ENCODE measurements at regions not wholly inside any gene's neighbourhood (a gene's known extent, or its start where the extent isn't known, plus 50 kb on each side); places are given as distances from the start of the nearest gene placed in this dataset.

- Mint-ChIP-seq H3K36me3 (ENCODE audit: low read depth) (no peaks in the 10 kb centered on the region), H3K27me3 (ENCODE audit: low read depth) (no peaks in the 10 kb centered on the region), H3K4me3 (no peak overlapping the region), H3K9me3 (peaks cover 10% of the 10 kb centered on the region), H3K27ac (no peak overlapping the region), H3K4me1 (no peaks in the 10 kb centered on the region)
- TF ChIP-seq, protein P1, sequence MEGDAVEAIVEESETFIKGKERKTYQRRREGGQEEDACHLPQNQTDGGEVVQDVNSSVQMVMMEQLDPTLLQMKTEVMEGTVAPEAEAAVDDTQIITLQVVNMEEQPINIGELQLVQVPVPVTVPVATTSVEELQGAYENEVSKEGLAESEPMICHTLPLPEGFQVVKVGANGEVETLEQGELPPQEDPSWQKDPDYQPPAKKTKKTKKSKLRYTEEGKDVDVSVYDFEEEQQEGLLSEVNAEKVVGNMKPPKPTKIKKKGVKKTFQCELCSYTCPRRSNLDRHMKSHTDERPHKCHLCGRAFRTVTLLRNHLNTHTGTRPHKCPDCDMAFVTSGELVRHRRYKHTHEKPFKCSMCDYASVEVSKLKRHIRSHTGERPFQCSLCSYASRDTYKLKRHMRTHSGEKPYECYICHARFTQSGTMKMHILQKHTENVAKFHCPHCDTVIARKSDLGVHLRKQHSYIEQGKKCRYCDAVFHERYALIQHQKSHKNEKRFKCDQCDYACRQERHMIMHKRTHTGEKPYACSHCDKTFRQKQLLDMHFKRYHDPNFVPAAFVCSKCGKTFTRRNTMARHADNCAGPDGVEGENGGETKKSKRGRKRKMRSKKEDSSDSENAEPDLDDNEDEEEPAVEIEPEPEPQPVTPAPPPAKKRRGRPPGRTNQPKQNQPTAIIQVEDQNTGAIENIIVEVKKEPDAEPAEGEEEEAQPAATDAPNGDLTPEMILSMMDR (IDR thresholded peaks at IDR 0.05; ENCODE audit: unreplicated experiment in 3 of 3), result no peak
Measured at GRCh38 chr18:2254977-2255376, 316.3 kb downstream of the METTL4 start.

DNA sequence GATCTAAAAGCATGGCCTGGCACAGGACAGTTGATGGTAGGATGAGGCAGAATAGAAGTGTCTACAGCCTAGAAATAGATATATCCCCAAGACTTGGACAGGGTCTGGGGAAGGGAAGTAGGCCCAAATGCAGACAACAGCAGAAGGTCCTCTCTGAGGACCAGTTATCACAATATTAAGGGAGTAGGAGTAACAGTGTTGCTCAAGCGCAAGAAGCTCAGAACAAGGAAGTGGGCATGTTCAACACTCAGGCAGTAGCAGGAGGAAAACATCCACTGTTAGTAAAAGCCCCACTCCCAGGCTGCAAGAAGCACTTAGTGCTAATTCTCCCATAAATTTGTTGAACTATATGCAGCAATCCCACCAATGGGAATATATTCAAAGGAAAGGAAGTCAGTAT, 314.7 kb downstream of the METTL4 start:
- Mint-ChIP-seq H3K27me3 (ENCODE audit: low read depth) (no peaks in the 10 kb centered on the region), H3K36me3 (ENCODE audit: low read depth) (no peaks in the 10 kb centered on the region)

DNA sequence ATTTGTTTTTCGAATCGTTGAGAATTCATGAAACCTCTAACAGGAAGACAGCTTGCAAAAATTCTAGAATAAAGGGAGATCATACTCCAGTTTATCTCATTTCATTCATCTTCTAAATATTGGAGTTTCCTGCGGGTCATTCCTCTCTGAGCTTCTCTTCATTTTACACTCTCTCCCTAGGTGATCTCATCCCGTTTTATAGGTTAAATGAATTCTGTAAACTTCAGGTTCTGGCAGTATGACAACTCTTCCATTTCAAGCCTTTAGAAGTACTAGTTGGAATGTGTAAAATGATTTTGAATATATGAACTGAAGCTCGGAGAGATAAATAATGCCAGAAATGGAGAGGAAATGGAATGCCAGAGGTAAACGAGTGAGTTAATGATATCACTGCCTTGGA, 312.4 kb downstream of the METTL4 start:
- peaks cover 10% of the 10 kb centered on the region for H3K9me3 Mint-ChIP-seq
- H3K4me1 Mint-ChIP-seq, result no peaks in the 10 kb centered on the region
- no peak overlapping the region for H3K4me3 Mint-ChIP-seq
- no peaks in the 10 kb centered on the region for H3K36me3 Mint-ChIP-seq (ENCODE audit: low read depth)
- peaks cover 4% of the 10 kb centered on the region for H3K27me3 Mint-ChIP-seq (ENCODE audit: low read depth)
- TF ChIP-seq, protein P1 (IDR thresholded peaks at IDR 0.05; ENCODE audit: unreplicated experiment in 3 of 3), result no peak
- no peak overlapping the region for H3K27ac Mint-ChIP-seq

More for the DNA sequence above, 314.7 kb downstream of the METTL4 start:
- Mint-ChIP-seq H3K27ac (no peak overlapping the region), H3K4me3 (no peak overlapping the region), H3K9me3 (peaks cover 10% of the 10 kb centered on the region), H3K4me1 (no peaks in the 10 kb centered on the region)
- TF ChIP-seq, protein P1 (IDR thresholded peaks at IDR 0.05; ENCODE audit: unreplicated experiment in 3 of 3), result no peak

GRCh38 chr18:2263303-2263890, 307.9 kb downstream of the METTL4 start:
- peaks cover 4% of the 10 kb centered on the region for H3K27me3 Mint-ChIP-seq (ENCODE audit: low read depth)
- no peaks in the 10 kb centered on the region for H3K4me1 Mint-ChIP-seq
- H3K9me3 Mint-ChIP-seq, result no peaks in the 10 kb centered on the region
- TF ChIP-seq, protein P1 (IDR thresholded peaks at IDR 0.05; ENCODE audit: unreplicated experiment in 3 of 3), result no peak
- no peak overlapping the region for H3K27ac Mint-ChIP-seq
- H3K36me3 Mint-ChIP-seq (ENCODE audit: low read depth), result no peaks in the 10 kb centered on the region
- no peak overlapping the region for H3K4me3 Mint-ChIP-seq

GRCh38 chr18:2274613-2275012, 296.7 kb downstream of the METTL4 start:
- no peaks in the 10 kb centered on the region for H3K36me3 Mint-ChIP-seq (ENCODE audit: low read depth)

GRCh38 chr18:2281086-2281485, 290.2 kb downstream of the METTL4 start:
- Mint-ChIP-seq H3K4me1 (no peaks in the 10 kb centered on the region), H3K27ac (no peak overlapping the region), H3K4me3 (no peak overlapping the region), H3K27me3 (ENCODE audit: low read depth) (no peaks in the 10 kb centered on the region), H3K9me3 (no peaks in the 10 kb centered on the region), H3K36me3 (ENCODE audit: low read depth) (no peaks in the 10 kb centered on the region)
- TF ChIP-seq, protein P1 (IDR thresholded peaks at IDR 0.05; ENCODE audit: unreplicated experiment in 3 of 3), result no peak

More at GRCh38 chr18:2274613-2275012, 296.7 kb downstream of the METTL4 start:
- no peak overlapping the region for H3K27ac Mint-ChIP-seq
- H3K9me3 Mint-ChIP-seq, result no peaks in the 10 kb centered on the region
- H3K4me3 Mint-ChIP-seq, result no peak overlapping the region
- no peaks in the 10 kb centered on the region for H3K27me3 Mint-ChIP-seq (ENCODE audit: low read depth)
- TF ChIP-seq, protein P1 (IDR thresholded peaks at IDR 0.05; ENCODE audit: unreplicated experiment in 3 of 3), result no peak
- no peaks in the 10 kb centered on the region for H3K4me1 Mint-ChIP-seq

Measured in nephron (organoid).